ENCODE measurements at regions not wholly inside any gene's neighbourhood (a gene's known extent, or its start where the extent isn't known, plus 50 kb on each side); places are given as distances from the start of the nearest gene placed in this dataset.

DNA sequence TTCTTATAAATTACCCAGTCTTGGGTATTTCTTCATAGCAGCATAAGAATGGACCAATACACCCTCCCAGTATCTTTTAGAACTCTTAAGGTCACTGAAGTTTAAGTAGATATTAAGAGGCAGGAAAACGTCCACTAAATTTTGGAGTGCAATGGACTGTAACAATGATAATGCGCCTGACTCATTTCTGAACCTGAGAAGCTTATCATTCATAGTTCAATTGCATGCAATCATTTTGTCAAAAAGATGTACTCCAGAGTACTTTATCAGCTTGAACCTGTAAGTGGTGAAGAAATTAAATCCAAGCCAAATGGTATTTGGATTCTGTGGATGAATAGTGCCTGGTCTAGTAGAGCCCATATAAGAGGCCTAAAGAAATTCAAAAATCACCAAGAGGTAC is 196.5 kb upstream of the CDH9 start:
- Histone ChIP-seq H2BK15ac (ENCODE audit: low read depth, low read length) (no peak overlapping the region), H3K56ac (ENCODE audit: insufficient read length, low read depth, low read length) (no peak overlapping the region), H4K20me1 (ENCODE audit: control insufficient read depth, insufficient read depth, insufficient read length) (no peaks in the 10 kb centered on the region), H2BK20ac (ENCODE audit: low read depth, low read length, poor library complexity, severe bottlenecking) (no peak overlapping the region), H3K9ac (ENCODE audit: extremely low read depth, insufficient read length, low read length) (no peak overlapping the region), H3K79me1 (ENCODE audit: insufficient read depth, low read depth, low read length, poor library complexity, severe bottlenecking) (no peaks in the 10 kb centered on the region), H4K8ac (replicated peaks; ENCODE audit: insufficient read length, low read depth, low read length) (no peak overlapping the region), H3K14ac (ENCODE audit: insufficient read depth, low read length) (no peak overlapping the region), H3K4me2 (ENCODE audit: insufficient read depth, insufficient read length, low read length) (no peak overlapping the region), H4K5ac (ENCODE audit: insufficient read length, low read depth, low read length) (no peak overlapping the region), H3K23ac (ENCODE audit: insufficient read length, low read depth, low read length) (no peak overlapping the region), H2AFZ (ENCODE audit: low read length) (no peak overlapping the region), H4K91ac (ENCODE audit: insufficient read length, low read depth, low read length) (no peak overlapping the region), H3K4ac (ENCODE audit: low read depth, low read length) (no peak overlapping the region), H3K27me3 (ENCODE audit: insufficient read depth, low read length) (no peaks in the 10 kb centered on the region), H3K9me3 (ENCODE audit: control insufficient read depth, low read depth, low read length) (no peaks in the 10 kb centered on the region), H3K23me2 (ENCODE audit: insufficient read length, low read depth, low read length, poor library complexity, severe bottlenecking) (no peaks in the 10 kb centered on the region), H2BK12ac (ENCODE audit: insufficient read length, low read depth, low read length) (no peak overlapping the region), H3K79me2 (ENCODE audit: insufficient read depth, low read length) (no peaks in the 10 kb centered on the region), H3T11ph (ENCODE audit: low read length) (no peak overlapping the region), H2AK5ac (ENCODE audit: insufficient read length, low read length) (no peak overlapping the region), H3K4me1 (ENCODE audit: insufficient read depth, low read length) (no peaks in the 10 kb centered on the region), H3K27ac (ENCODE audit: insufficient read length, low read depth, low read length) (no peak overlapping the region), H2BK5ac (ENCODE audit: insufficient read length, low read length) (no peak overlapping the region), H3K18ac (ENCODE audit: insufficient read length, low read depth, low read length) (no peak overlapping the region), H2BK120ac (ENCODE audit: low read depth, low read length, poor library complexity, severe bottlenecking) (no peak overlapping the region)
- Mint-ChIP-seq H3K4me3 (no peak overlapping the region), H3K9me3 (no peaks in the 10 kb centered on the region), H3K27ac (no peak overlapping the region), H3K36me3 (ENCODE audit: insufficient read depth in 1 of 3, low read depth in 3 of 3) (no peaks in the 10 kb centered on the region; a peak in 2 of 7 replicates), H3K4me1 (no peaks in the 10 kb centered on the region), H3K27me3 (ENCODE audit: low read depth) (no peaks in the 10 kb centered on the region)
- no peak for DNase-seq
- TF ChIP-seq CTCF (conservative IDR thresholded peaks at IDR 0.05), result no peak
- no CpG with 5 or more reads among the region's 2 CpGs for WGBS (ENCODE audit: extremely low coverage, insufficient read length, low lambda C conversion rate)

Measured in H9 (cell line).